ENCODE measurements at regions not wholly inside any gene's neighbourhood (a gene's known extent, or its start where the extent isn't known, plus 50 kb on each side); places are given as distances from the start of the nearest gene placed in this dataset.

DNA sequence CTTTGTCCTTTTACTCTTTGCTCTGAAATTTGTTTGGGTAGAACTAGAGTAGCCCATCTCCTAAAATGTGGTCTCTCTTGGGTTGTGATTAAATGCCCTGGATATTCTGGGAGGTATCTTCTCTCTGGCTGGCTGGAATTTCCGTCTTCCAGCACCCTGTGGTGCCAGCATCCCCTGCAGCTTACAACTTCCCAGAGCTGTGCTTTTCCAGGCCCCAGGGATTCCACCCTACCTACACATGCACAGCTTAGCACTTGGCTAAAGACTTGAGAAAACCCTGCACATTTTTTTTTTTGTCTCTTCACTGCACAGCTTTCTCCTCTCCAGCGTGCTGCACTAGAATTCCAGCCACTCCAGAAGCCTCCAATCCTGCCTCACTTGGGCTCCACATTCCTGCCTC, 334.7 kb downstream of the IRS2 start:
- Mint-ChIP-seq H3K36me3 (peaks cover 12% of the 10 kb centered on the region), H3K9me3 (peaks cover 43% of the 10 kb centered on the region), H3K4me3 (no peak overlapping the region), H3K4me1 (peaks cover 4% of the 10 kb centered on the region), H3K27ac (no peak overlapping the region), H3K27me3 (ENCODE audit: low read depth) (no peaks in the 10 kb centered on the region)
- no peak for ATAC-seq
- TF ChIP-seq ZNF423 (CRISPR knock-in tag; IDR thresholded peaks at IDR 0.05) (peak; percentile 53; the same call in 1 of the 2 replicates), NR3C1 (CRISPR knock-in tag; conservative IDR thresholded peaks at IDR 0.05; ENCODE audit: low read depth) (no peak)
- TF ChIP-seq, protein P1, sequence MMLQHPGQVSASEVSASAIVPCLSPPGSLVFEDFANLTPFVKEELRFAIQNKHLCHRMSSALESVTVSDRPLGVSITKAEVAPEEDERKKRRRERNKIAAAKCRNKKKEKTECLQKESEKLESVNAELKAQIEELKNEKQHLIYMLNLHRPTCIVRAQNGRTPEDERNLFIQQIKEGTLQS (CRISPR knock-in tag; conservative IDR thresholded peaks at IDR 0.05), result no peak
- TF ChIP-seq, protein P2, sequence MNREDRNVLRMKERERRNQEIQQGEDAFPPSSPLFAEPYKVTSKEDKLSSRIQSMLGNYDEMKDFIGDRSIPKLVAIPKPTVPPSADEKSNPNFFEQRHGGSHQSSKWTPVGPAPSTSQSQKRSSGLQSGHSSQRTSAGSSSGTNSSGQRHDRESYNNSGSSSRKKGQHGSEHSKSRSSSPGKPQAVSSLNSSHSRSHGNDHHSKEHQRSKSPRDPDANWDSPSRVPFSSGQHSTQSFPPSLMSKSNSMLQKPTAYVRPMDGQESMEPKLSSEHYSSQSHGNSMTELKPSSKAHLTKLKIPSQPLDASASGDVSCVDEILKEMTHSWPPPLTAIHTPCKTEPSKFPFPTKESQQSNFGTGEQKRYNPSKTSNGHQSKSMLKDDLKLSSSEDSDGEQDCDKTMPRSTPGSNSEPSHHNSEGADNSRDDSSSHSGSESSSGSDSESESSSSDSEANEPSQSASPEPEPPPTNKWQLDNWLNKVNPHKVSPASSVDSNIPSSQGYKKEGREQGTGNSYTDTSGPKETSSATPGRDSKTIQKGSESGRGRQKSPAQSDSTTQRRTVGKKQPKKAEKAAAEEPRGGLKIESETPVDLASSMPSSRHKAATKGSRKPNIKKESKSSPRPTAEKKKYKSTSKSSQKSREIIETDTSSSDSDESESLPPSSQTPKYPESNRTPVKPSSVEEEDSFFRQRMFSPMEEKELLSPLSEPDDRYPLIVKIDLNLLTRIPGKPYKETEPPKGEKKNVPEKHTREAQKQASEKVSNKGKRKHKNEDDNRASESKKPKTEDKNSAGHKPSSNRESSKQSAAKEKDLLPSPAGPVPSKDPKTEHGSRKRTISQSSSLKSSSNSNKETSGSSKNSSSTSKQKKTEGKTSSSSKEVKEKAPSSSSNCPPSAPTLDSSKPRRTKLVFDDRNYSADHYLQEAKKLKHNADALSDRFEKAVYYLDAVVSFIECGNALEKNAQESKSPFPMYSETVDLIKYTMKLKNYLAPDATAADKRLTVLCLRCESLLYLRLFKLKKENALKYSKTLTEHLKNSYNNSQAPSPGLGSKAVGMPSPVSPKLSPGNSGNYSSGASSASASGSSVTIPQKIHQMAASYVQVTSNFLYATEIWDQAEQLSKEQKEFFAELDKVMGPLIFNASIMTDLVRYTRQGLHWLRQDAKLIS (CRISPR knock-in tag; IDR thresholded peaks at IDR 0.05; ENCODE audit: borderline replicate concordance), result no peak
- DNase-seq (ENCODE audit: low spot score), result no peak
- CTCF ChIA-PET, result no interaction called here
- POLR2A ChIA-PET, result interaction anchor here (0.5 kb wide), 1 partner anchor 1440 kb away, joined by 4 read pairs; no protein-coding TSS in a partner anchor

DNA sequence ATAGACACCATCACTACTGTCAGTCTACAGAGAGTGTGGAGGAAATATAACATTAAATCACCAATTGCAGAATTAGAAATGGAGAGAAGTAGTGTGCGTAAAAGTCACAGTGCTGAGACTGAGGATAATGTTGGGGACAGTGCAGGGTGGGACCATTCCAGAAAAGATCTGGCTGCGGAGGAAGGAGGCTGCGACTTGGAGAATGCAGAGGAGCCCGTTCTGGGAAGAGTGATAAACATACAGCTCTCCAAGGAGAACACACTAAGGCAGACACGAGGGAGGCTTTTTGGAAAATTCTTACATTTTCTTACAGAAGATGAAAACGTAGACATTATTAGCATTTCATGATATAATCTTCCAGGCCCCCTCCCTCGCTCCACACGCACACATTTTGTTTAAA, 337.8 kb downstream of the IRS2 start:
- CTCF ChIA-PET, result no interaction called here
- ATAC-seq, result no peak
- H3K27me3 Mint-ChIP-seq (ENCODE audit: low read depth), result no peaks in the 10 kb centered on the region; the same call in 1 of the 2 replicates
- H3K4me1 Mint-ChIP-seq, result peaks cover 4% of the 10 kb centered on the region
- H3K36me3 Mint-ChIP-seq, result peaks cover 11% of the 10 kb centered on the region
- H3K27ac Mint-ChIP-seq, result no peak overlapping the region
- POLR2A ChIA-PET, result no interaction called here
- no peak for DNase-seq (ENCODE audit: low spot score)
- H3K4me3 Mint-ChIP-seq, result no peak overlapping the region
- peaks cover 51% of the 10 kb centered on the region for H3K9me3 Mint-ChIP-seq
- TF ChIP-seq SP1 (CRISPR knock-in tag; conservative IDR thresholded peaks at IDR 0.05) (no peak), SMAD4 (CRISPR knock-in tag; IDR thresholded peaks at IDR 0.05) (no peak)

DNA sequence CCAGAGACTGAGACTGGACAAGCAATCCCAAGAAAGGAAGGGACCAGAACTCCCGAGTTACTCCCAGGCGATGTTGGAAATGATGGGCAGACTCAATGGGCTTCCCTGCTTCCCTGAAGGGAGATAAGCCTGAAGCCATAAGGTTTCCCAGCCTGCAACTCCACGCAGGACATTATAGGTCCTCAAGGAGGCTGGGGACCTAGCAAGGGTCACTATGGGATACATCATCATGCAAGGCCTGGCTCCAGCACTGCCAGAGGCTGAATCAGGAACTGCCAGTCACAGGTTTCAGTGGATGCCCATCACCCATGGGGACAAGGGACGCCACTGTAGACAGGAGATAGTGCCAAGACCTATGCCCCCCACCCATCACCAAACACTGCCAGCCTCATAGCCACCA, 338.7 kb downstream of the IRS2 start:
- Mint-ChIP-seq H3K4me3 (no peak overlapping the region), H3K9me3 (peaks cover 52% of the 10 kb centered on the region), H3K27ac (no peak overlapping the region), H3K27me3 (ENCODE audit: low read depth) (no peaks in the 10 kb centered on the region; the same call in 1 of the 2 replicates), H3K4me1 (peaks cover 4% of the 10 kb centered on the region), H3K36me3 (0 out of 2 replicates have a peak, but pooled peaks cover 8% of the 10 kb centered on the region)
- ATAC-seq, result no peak
- ChIA-PET CTCF (no interaction called here), POLR2A (no interaction called here)
- DNase-seq (ENCODE audit: low spot score), result no peak
- TF ChIP-seq, protein P3, sequence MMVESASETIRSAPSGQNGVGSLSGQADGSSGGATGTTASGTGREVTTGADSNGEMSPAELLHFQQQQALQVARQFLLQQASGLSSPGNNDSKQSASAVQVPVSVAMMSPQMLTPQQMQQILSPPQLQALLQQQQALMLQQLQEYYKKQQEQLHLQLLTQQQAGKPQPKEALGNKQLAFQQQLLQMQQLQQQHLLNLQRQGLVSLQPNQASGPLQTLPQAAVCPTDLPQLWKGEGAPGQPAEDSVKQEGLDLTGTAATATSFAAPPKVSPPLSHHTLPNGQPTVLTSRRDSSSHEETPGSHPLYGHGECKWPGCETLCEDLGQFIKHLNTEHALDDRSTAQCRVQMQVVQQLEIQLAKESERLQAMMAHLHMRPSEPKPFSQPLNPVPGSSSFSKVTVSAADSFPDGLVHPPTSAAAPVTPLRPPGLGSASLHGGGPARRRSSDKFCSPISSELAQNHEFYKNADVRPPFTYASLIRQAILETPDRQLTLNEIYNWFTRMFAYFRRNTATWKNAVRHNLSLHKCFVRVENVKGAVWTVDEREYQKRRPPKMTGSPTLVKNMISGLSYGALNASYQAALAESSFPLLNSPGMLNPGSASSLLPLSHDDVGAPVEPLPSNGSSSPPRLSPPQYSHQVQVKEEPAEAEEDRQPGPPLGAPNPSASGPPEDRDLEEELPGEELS (CRISPR knock-in tag; IDR thresholded peaks at IDR 0.05), result no peak
- TF ChIP-seq, protein P1 (CRISPR knock-in tag; conservative IDR thresholded peaks at IDR 0.05), result no peak
- no peak for TF ChIP-seq MXD4 (CRISPR knock-in tag; IDR thresholded peaks at IDR 0.05; ENCODE audit: borderline replicate concordance)
- no peak for TF ChIP-seq MYBL2 (CRISPR knock-in tag; IDR thresholded peaks at IDR 0.05)
- no peak for TF ChIP-seq ZNF671 (CRISPR knock-in tag; IDR thresholded peaks at IDR 0.05)
- TF ChIP-seq, protein P2 (CRISPR knock-in tag; IDR thresholded peaks at IDR 0.05; ENCODE audit: borderline replicate concordance), result no peak
- TF ChIP-seq KAT7 (CRISPR knock-in tag; IDR thresholded peaks at IDR 0.05; ENCODE audit: borderline replicate concordance), result no peak
- TF ChIP-seq NFYB (CRISPR knock-in tag; conservative IDR thresholded peaks at IDR 0.05; ENCODE audit: low read depth), result no peak
- TF ChIP-seq, protein P4, sequence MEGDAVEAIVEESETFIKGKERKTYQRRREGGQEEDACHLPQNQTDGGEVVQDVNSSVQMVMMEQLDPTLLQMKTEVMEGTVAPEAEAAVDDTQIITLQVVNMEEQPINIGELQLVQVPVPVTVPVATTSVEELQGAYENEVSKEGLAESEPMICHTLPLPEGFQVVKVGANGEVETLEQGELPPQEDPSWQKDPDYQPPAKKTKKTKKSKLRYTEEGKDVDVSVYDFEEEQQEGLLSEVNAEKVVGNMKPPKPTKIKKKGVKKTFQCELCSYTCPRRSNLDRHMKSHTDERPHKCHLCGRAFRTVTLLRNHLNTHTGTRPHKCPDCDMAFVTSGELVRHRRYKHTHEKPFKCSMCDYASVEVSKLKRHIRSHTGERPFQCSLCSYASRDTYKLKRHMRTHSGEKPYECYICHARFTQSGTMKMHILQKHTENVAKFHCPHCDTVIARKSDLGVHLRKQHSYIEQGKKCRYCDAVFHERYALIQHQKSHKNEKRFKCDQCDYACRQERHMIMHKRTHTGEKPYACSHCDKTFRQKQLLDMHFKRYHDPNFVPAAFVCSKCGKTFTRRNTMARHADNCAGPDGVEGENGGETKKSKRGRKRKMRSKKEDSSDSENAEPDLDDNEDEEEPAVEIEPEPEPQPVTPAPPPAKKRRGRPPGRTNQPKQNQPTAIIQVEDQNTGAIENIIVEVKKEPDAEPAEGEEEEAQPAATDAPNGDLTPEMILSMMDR (IDR thresholded peaks at IDR 0.05), result no peak
- TF ChIP-seq ZNF219 (CRISPR knock-in tag; IDR thresholded peaks at IDR 0.05; ENCODE audit: borderline replicate concordance), result no peak
- TF ChIP-seq ZNF317 (CRISPR knock-in tag; IDR thresholded peaks at IDR 0.05; ENCODE audit: borderline replicate concordance, low read depth), result no peak
- TF ChIP-seq GABPB1 (CRISPR knock-in tag; IDR thresholded peaks at IDR 0.05), result no peak
- no peak for TF ChIP-seq ZNF416 (CRISPR knock-in tag; IDR thresholded peaks at IDR 0.05)
- TF ChIP-seq, protein P5, sequence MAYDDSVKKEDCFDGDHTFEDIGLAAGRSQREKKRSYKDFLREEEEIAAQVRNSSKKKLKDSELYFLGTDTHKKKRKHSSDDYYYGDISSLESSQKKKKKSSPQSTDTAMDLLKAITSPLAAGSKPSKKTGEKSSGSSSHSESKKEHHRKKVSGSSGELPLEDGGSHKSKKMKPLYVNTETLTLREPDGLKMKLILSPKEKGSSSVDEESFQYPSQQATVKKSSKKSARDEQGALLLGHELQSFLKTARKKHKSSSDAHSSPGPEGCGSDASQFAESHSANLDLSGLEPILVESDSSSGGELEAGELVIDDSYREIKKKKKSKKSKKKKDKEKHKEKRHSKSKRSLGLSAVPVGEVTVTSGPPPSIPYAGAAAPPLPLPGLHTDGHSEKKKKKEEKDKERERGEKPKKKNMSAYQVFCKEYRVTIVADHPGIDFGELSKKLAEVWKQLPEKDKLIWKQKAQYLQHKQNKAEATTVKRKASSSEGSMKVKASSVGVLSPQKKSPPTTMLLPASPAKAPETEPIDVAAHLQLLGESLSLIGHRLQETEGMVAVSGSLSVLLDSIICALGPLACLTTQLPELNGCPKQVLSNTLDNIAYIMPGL (CRISPR knock-in tag; IDR thresholded peaks at IDR 0.05), result no peak
